ENCODE measurements at regions not wholly inside any gene's neighbourhood (a gene's known extent, or its start where the extent isn't known, plus 50 kb on each side); places are given as distances from the start of the nearest gene placed in this dataset.

- TF ChIP-seq, protein P1, sequence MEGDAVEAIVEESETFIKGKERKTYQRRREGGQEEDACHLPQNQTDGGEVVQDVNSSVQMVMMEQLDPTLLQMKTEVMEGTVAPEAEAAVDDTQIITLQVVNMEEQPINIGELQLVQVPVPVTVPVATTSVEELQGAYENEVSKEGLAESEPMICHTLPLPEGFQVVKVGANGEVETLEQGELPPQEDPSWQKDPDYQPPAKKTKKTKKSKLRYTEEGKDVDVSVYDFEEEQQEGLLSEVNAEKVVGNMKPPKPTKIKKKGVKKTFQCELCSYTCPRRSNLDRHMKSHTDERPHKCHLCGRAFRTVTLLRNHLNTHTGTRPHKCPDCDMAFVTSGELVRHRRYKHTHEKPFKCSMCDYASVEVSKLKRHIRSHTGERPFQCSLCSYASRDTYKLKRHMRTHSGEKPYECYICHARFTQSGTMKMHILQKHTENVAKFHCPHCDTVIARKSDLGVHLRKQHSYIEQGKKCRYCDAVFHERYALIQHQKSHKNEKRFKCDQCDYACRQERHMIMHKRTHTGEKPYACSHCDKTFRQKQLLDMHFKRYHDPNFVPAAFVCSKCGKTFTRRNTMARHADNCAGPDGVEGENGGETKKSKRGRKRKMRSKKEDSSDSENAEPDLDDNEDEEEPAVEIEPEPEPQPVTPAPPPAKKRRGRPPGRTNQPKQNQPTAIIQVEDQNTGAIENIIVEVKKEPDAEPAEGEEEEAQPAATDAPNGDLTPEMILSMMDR (IDR thresholded peaks at IDR 0.05) = no peak
- TF ChIP-seq ZFX (IDR thresholded peaks at IDR 0.05; ENCODE audit: borderline replicate concordance) = no peak
Observed at GRCh38 chr2:153138651-153139375, 339.7 kb downstream of the RPRM start.

All from 22Rv1 (cell line).